GM23338 (cell line): ENCODE measurements at regions not wholly inside any gene's neighbourhood (a gene's known extent, or its start where the extent isn't known, plus 50 kb on each side); places are given as distances from the start of the nearest gene placed in this dataset.

ENCODE experiments used
- ATAC-seq: fragments of 200-7000 bp; cut with Tn5 transposase; 3 replicates; pipeline ENCODE4 v1.9.1; 2020
- DNase-seq: peaks from one replicate; pipeline ENCODE4 v3.0.0-alpha.2; 2015; ENCODE audit warnings: low spot score
- H2AFZ ChIP-seq: fragments of 200-600 bp; sonication (generic); 2 replicates; pipeline ENCODE4 v1.8.0; 2016; ENCODE audit warnings: antibody characterized with exemption, mild to moderate bottlenecking, moderate library complexity
- H3F3A ChIP-seq: fragments of 200-600 bp; sonication (generic); replicated peaks from 2 replicates; pipeline ENCODE4 v1.8.0; 2017; ENCODE audit warnings: antibody characterized with exemption, mixed run types, low read depth
- H3K27ac ChIP-seq: fragments of 200-600 bp; sonication (generic); 2 replicates; pipeline ENCODE4 v1.6.1; 2016; ENCODE audit warnings: low read depth
- H3K27me3 ChIP-seq: fragments of 200-600 bp; sonication (generic); 2 replicates; pipeline ENCODE4 v1.8.0; 2016; ENCODE audit warnings: mild to moderate bottlenecking, mixed run types, moderate library complexity; ENCODE audit not compliant: insufficient read depth
- H3K36me3 ChIP-seq: fragments of 200-600 bp; sonication (generic); 2 replicates; pipeline ENCODE4 v1.8.0; 2016; ENCODE audit warnings: mild to moderate bottlenecking; ENCODE audit not compliant: insufficient read depth
- H3K4me1 ChIP-seq: fragments of 200-600 bp; sonication (generic); 2 replicates; pipeline ENCODE4 v1.8.0; 2016; ENCODE audit warnings: mild to moderate bottlenecking, moderate library complexity; ENCODE audit not compliant: insufficient read depth
- H3K4me2 ChIP-seq: fragments of 200-600 bp; sonication (generic); 2 replicates; pipeline ENCODE4 v1.7.1; 2017; ENCODE audit warnings: mixed run types
- H3K4me3 ChIP-seq: fragments of 200-600 bp; sonication (generic); 2 replicates; pipeline ENCODE4 v1.6.1; 2016; ENCODE audit warnings: mixed run types
- H3K79me2 ChIP-seq: fragments of 200-600 bp; sonication (generic); replicated peaks from 2 replicates; pipeline ENCODE4 v1.8.0; 2017; ENCODE audit warnings: mild to moderate bottlenecking; ENCODE audit not compliant: insufficient read depth
- H3K9me2 ChIP-seq: fragments of 200-600 bp; sonication (generic); 2 replicates; pipeline ENCODE4 v1.8.0; 2017; ENCODE audit not compliant: insufficient read depth
- H4K20me1 ChIP-seq: fragments of 200-600 bp; sonication (generic); replicated peaks from 2 replicates; pipeline ENCODE4 v1.8.0; 2017; ENCODE audit warnings: mild to moderate bottlenecking; ENCODE audit not compliant: insufficient read depth
- H3K27ac Mint-ChIP-seq: 2 replicates; pipeline ENCODE4 v1.8.0; 2020; ENCODE audit warnings: inconsistent platforms, mild to moderate bottlenecking, moderate library complexity, mixed read lengths
- H3K27me3 Mint-ChIP-seq: 3 replicates; pipeline ENCODE4 v1.8.0; 2022; ENCODE audit warnings: low read depth, mild to moderate bottlenecking, moderate library complexity, mixed read lengths, inconsistent platforms; ENCODE audit not compliant: insufficient read depth, poor library complexity
- H3K36me3 Mint-ChIP-seq: 3 replicates; pipeline ENCODE4 v1.8.0; 2021; ENCODE audit warnings: low read depth, mild to moderate bottlenecking, inconsistent platforms, moderate library complexity, mixed read lengths
- H3K4me1 Mint-ChIP-seq: 3 replicates; pipeline ENCODE4 v1.8.0; 2020; ENCODE audit warnings: mild to moderate bottlenecking, inconsistent platforms, mixed read lengths
- H3K4me3 Mint-ChIP-seq: 3 replicates; pipeline ENCODE4 v1.8.0; 2021; ENCODE audit warnings: moderate library complexity, mild to moderate bottlenecking, inconsistent platforms, mixed read lengths
- H3K9me3 Mint-ChIP-seq: 3 replicates; pipeline ENCODE4 v1.8.0; 2020; ENCODE audit warnings: moderate library complexity, mild to moderate bottlenecking, inconsistent platforms, mixed read lengths
- EZH2phosphoT487 ChIP-seq: fragments of 200-600 bp; sonication (generic); IDR thresholded peaks from one replicate; pipeline ENCODE4 v1.8.1; 2018; ENCODE audit warnings: antibody characterized with exemption; ENCODE audit not compliant: unreplicated experiment
- JUNB ChIP-seq: IDR thresholded peaks from one replicate; pipeline ENCODE4 v1.6.1; 2016; ENCODE audit warnings: antibody characterized with exemption; ENCODE audit not compliant: unreplicated experiment
- NANOG ChIP-seq: IDR thresholded peaks from 2 replicates; pipeline ENCODE4 v1.6.1; 2016; ENCODE audit warnings: antibody characterized with exemption, borderline replicate concordance
- POLR2AphosphoS5 ChIP-seq: IDR thresholded peaks from 2 replicates; pipeline ENCODE4 v1.6.1; 2016; ENCODE audit warnings: antibody characterized with exemption, low read depth
- REST ChIP-seq: IDR thresholded peaks from one replicate; pipeline ENCODE4 v1.6.1; 2018; ENCODE audit warnings: antibody characterized with exemption; ENCODE audit not compliant: unreplicated experiment
- ZNF114 ChIP-seq: fragments of 250-450 bp; sonication (Bioruptor Pico); IDR thresholded peaks from 2 replicates; pipeline ENCODE4 v1.5.0; 2020; ENCODE audit warnings: mild to moderate bottlenecking, moderate library complexity
- ZNF462 ChIP-seq: fragments of 250-450 bp; sonication (Bioruptor Pico); IDR thresholded peaks from 2 replicates; pipeline ENCODE4 v1.5.0; 2020; ENCODE audit warnings: mild to moderate bottlenecking, moderate library complexity

- TF ChIP-seq ZNF462 (CRISPR knock-in tag) (no peak), EZH2phosphoT487 (no peak), NANOG (no peak), JUNB (no peak), REST (no peak)
These were observed 1410.1 kb upstream of the ATXN8OS start (continued) for GRCh38 chr13:68697551-68697950.

GRCh38 chr13:68696907-68697306 is 1410.7 kb upstream of the ATXN8OS start:
- H3K27ac Mint-ChIP-seq: no peak overlapping the region
- H3K27ac ChIP-seq: no peak overlapping the region
- no peak overlapping the region for H3K4me2 ChIP-seq
- no peaks in the 10 kb centered on the region for H3K9me2 ChIP-seq
- H2AFZ ChIP-seq: no peak overlapping the region
- H3K9me3 Mint-ChIP-seq: no peaks in the 10 kb centered on the region
- H3K4me1 ChIP-seq: no peaks in the 10 kb centered on the region
- no peaks in the 10 kb centered on the region for H3K36me3 ChIP-seq
- ATAC-seq (no peak), DNase-seq (no peak)
- H3F3A ChIP-seq: no peaks in the 10 kb centered on the region
- H3K4me3 ChIP-seq: no peak overlapping the region
- H3K36me3 Mint-ChIP-seq: no peaks in the 10 kb centered on the region
- no peaks in the 10 kb centered on the region for H3K79me2 ChIP-seq
- H3K27me3 ChIP-seq: no peaks in the 10 kb centered on the region
- no peaks in the 10 kb centered on the region for H3K27me3 Mint-ChIP-seq
- no peak overlapping the region for H3K4me3 Mint-ChIP-seq
- H3K4me1 Mint-ChIP-seq: no peaks in the 10 kb centered on the region
- no peaks in the 10 kb centered on the region for H4K20me1 ChIP-seq
- TF ChIP-seq REST (no peak), ZNF114 (CRISPR knock-in tag) (no peak), POLR2AphosphoS5 (no peak), JUNB (no peak)
